ENCODE measurements at regions not wholly inside any gene's neighbourhood (a gene's known extent, or its start where the extent isn't known, plus 50 kb on each side); places are given as distances from the start of the nearest gene placed in this dataset.

DNA sequence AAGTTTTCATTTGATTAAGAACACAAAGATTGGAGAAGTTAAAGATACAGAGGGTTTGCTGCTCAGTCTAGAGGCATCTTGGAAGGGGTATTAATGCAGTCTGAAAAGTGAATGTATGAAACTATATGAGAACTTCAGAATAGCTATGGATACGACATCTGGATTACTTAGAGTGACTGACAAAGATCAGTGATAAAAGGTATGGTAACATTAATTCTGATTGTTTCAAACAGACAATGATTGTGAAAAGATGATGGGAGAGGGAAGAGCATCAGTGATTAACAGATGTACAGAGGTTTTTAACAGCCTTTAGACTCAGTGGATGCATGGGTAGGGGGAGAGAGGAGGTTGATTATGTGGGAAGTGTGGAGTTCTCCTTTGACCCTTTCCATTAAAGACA lies 919.4 kb upstream of the CNTN5 start:
- no peak for DNase-seq

GRCh38 chr11:98104249-98104648 lies 916.5 kb upstream of the CNTN5 start:
- DNase-seq = no peak

GRCh38 chr11:98107736-98108135 lies 913.0 kb upstream of the CNTN5 start:
- no peak for DNase-seq

DNA sequence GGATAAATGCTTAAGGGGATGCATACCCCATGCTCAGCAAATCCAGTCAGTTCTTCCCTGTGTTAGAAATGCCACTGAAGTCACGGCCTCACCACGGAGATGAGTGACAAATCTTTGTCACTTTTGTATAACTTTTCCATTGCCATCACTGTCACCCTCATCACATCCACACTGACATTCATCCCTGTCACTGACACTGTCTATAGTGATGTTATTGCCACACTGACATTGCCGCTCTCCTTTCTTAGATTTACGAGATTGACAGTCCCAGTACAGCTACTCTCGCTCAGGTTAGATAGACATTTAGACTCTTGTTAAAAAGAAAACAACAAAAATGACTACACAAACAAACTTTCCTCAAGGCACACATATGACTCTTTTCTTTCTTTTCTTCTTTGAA lies 910.7 kb upstream of the CNTN5 start:
- no peak for DNase-seq

DNA sequence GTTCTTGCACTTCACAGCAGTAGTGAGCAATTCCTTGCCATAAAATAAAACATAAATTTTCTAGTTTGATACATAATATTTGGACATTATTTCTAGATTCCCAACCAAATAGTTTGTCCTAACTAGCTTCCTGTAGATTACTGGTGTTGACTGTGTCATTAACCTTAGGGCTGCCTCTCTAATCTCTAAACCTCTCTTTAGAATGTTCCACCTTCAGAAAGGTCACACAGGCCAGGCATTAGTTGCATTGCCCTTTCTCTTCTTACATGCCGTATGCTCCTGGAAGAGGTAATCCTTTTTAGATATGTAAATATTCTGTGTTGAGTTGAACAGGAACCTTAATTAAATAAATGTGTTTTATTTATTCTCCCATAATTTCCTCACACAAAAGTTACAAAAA lies 904.9 kb upstream of the CNTN5 start:
- DNase-seq = no peak

- DNase-seq = no peak
These were observed 890.6 kb upstream of the CNTN5 start for GRCh38 chr11:98130117-98130625.

GRCh38 chr11:98136357-98136756 lies 884.4 kb upstream of the CNTN5 start:
- DNase-seq = no peak

DNA sequence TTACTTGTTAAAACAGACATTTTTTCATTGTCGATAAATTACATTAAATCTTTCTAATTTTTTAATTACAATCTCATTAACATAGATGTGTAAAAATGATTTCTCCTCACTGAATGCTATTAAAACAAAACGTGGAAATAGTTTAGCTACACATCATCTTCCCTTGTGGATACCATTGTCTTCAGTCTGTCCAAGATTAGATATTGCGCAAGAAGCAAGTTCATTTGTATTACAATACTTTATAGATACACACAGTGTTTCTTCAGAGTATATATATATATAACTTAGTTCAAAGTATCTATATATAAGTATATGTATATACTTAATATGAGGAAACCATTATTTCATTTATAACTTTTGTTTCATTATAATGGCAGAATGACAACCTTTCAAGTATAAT lies 883.3 kb upstream of the CNTN5 start:
- DNase-seq = no peak

DNA sequence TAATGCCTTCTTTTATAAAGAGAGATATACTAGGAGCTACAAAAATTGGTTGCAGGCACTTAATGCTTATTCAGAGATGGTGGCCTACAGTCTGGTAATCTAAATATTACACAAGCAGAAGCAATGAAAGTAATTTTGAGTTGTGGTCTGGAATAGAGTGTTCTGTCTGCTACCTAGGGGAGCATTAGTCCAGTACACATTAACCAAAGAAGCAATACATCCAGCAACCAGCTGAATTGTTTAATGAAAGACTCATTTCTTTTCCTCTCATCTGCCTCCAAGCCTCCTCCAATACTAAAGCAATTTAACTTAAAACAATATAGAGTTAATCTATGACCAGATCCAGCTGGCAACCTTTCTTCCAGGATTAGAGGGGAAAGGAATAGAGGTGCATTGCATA lies 877.1 kb upstream of the CNTN5 start:
- no peak for DNase-seq

- DNase-seq = no peak
These were observed 867.0 kb upstream of the CNTN5 start for GRCh38 chr11:98153752-98154151.

GRCh38 chr11:98155696-98156095 lies 865.1 kb upstream of the CNTN5 start:
- DNase-seq = no peak

DNA sequence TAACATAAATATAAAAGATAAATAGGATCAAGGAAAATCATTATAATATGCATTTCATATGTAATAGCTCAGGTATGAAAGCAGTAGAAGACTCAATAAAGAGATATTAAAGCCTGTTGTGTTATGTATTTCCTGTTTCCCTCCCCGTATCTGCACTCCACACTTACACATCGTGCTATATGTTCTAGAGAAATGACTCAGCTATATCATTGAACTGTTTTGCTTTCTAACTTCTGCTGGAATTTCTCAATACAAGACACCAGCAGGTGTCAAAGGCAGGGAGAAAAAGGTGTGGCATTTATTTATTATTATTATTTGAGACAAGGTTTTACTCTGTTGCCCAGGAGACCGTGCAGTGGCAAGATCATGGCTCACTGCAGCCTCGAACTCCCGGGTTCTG lies 842.8 kb upstream of the CNTN5 start:
- no peak for DNase-seq

GRCh38 chr11:98180511-98180910 lies 840.2 kb upstream of the CNTN5 start:
- no peak for DNase-seq

DNA sequence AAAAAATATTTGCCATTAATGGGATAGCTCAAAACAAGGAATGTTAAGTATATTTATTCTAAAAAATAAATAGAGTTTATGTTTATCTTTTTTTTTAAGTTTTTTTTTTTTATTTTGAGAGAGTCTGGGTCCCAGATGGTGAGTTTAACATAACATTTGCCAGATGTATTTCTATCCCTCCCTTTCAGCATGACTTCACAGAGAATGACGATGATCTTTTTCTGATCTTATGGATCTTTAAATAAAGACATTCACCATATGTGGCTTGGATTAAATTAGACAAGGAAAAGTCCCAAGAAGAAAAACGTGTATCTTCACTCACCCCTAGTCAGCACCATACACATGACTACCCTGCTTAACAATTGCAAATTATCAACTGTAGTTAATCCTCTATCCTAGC lies 839.8 kb upstream of the CNTN5 start:
- DNase-seq = no peak

DNA sequence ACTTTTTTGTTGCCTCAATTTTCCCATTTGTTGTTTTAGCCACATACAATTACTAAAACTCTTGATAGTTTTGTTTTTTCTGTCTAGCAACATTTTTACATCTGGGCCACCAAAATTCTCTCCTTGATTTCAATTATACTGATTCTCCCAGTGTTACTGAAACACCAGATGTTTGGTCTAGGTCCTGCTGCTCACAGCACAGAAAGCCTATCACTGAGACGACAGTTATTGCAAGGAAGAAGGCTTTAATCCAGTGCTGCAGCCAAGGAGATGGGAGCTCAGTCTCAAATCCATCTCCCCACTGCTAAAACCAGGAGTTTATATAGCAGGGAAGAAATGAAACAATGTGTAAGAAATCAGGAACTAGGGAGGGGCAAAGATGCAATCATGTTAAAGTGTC lies 837.7 kb upstream of the CNTN5 start:
- no peak for DNase-seq

GRCh38 chr11:98185245-98185644 lies 835.5 kb upstream of the CNTN5 start:
- no peak for DNase-seq

GRCh38 chr11:98194611-98195010 lies 826.1 kb upstream of the CNTN5 start:
- DNase-seq = no peak

GRCh38 chr11:98195300-98195699 lies 825.4 kb upstream of the CNTN5 start:
- DNase-seq = no peak

DNA sequence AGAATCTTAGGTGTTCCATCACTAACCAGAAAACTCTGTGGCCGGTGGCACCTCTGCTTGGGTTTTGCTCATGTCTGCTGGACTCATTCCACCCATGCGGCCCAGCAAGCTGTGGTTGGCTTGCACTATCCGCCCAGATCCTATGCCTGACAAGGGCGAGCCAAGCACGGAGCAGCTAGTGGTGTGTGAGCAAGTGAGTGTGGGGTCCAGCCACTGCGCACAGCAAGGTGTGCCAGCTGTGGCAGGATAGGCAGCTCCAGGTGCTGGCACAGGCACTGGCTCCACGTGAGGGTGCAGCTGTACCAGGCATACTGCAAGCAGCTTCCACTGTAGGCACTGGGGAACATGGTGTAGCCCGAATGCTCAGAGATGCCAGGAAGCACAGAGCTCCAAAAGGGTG lies 813.7 kb upstream of the CNTN5 start:
- no peak for DNase-seq

DNA sequence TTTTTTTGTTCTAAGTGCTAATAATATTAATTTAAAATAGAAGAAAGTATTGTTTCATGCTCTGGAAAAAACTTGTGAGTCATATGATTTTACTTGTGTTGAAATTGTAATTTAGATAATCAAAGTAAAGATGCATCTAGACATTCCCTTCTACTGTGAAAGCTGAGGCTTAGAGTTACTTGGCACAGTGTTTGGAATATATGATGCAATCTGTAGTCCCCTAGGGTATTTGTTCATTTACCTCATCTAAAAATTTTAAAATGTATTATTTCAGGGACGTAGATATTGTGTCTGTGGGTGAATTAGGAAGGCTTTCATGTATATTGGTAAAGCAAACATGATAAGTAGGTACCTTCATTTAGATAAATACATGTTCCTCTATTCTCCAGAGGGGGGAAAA lies 793.5 kb upstream of the CNTN5 start:
- DNase-seq = no peak

GRCh38 chr11:98230678-98231077 lies 790.1 kb upstream of the CNTN5 start:
- no peak for DNase-seq

DNA sequence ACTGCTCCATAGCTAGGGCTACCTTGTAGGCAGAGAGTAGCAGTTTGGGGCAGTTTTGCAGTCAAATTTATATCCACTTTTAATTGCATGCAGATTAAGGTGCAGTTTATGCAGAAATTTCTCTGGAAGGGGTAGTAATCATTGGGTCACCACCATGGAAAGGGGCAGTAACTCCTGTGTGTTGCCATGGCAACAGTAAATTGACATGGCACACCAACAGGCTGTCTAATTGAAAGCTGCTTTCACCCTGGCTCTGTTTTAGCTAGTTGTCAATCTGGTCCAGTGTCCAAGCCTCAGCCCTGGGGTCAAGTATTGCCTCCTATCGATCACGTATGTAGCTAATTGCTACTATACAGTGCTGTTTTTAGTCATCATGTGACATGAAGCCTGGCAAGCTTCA lies 786.1 kb upstream of the CNTN5 start:
- DNase-seq = no peak

- no peak for DNase-seq
These were observed 776.9 kb upstream of the CNTN5 start for GRCh38 chr11:98243897-98244296.

DNA sequence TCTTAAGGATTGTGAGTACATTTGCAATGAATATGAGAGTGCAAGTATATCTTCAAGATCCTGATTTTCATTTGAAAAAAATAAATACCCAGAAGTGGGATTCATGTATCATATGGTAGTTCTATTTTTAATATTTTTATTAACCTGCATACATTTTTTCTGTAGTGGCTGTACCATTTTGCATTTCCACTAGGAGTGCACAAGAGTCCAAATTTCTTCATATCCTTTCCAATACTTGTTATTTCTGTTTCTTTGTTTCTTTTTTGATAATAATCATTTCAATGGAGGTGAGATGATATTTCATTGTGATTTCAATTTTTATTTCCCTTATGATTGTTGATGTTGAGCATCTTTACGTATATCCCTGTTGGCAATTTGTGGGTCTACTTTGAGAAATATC lies 759.8 kb upstream of the CNTN5 start:
- DNase-seq = no peak

DNA sequence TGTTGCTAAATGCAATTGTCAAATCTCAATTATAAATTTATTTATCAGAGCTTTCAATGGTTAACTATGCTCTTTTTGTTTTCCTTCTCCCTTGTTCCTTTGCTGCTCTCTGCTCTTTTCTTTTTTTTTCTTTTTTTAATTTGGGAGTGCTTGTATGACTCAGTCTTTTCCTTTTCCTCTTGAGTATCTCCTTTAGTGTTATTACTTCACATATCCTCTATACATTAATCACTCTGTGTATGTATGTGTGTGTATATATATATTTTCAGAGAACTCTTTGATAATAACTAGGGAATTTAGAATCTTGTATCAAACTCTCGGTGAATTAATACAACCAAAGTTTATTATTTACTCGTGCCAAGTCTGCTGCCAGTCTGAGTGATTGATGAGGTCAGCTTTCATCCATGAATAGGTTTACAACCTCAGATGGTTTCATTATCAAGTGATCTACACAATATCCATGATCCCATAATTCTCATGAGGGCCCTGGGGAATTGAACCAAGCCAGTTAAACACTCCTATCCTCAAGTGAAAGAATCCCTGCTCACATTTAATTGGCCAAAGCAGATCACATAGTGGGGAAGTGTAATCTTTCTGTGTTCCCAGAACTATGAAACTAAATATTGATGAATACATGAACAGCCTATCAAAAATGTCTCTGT lies 743.4 kb upstream of the CNTN5 start:
- no peak for DNase-seq
